Psoas muscle (tissue), 7 donors: ENCODE measurements at regions not wholly inside any gene's neighbourhood (a gene's known extent, or its start where the extent isn't known, plus 50 kb on each side); places are given as distances from the start of the nearest gene placed in this dataset.

Source experiments
- ATAC-seq, 4 donors: fragments of 200-7000 bp; cut with Tn5 transposase; one replicate each; pipeline ENCODE4 v1.9.1; 2020; ENCODE audit warnings: moderate library complexity in 3 of 4, mild to moderate bottlenecking in 2 of 4
- DNase-seq, 2 donors: peaks; one replicate each; pipeline ENCODE4 v3.0.0-alpha.2; 2020
- H3K27ac ChIP-seq: fragments of 200-600 bp; one replicate; pipeline ENCODE4 v1.8.0; 2022
- H3K27me3 ChIP-seq, 3 donors: fragments of 200-600 bp in 1 of 3; one replicate each; pipeline versions ENCODE4 v1.6.1 to v1.8.0; 2013 to 2022; ENCODE audit warnings: low read length in 2 of 3, mild to moderate bottlenecking in 2 of 3, moderate library complexity in 1 of 3; ENCODE audit not compliant: insufficient read depth in 3 of 3
- H3K36me3 ChIP-seq, 2 donors: fragments of 200-600 bp in 1 of 2; one replicate each; pipeline versions ENCODE4 v1.6.1 to v1.8.0; 2013 to 2022; ENCODE audit warnings: low read depth in 1 of 2, mild to moderate bottlenecking in 1 of 2, moderate library complexity in 1 of 2; ENCODE audit not compliant: insufficient read depth in 1 of 2
- H3K4me1 ChIP-seq: fragments of 200-600 bp; one replicate; pipeline ENCODE4 v1.8.0; 2022
- H3K4me3 ChIP-seq: fragments of 200-600 bp; one replicate; pipeline ENCODE4 v1.8.0; 2022; ENCODE audit warnings: mild to moderate bottlenecking
- H3K9me3 ChIP-seq: fragments of 200-600 bp; one replicate; pipeline ENCODE4 v1.8.0; 2022
- CTCF ChIP-seq: fragments of 200-600 bp; IDR thresholded peaks from one replicate; pipeline ENCODE4 v1.8.0; 2022; ENCODE audit warnings: antibody characterized with exemption
- WGBS, 3 donors: extraction: QIAGEN DNeasy Blood & Tissue Kit; methylation state at CpG; one replicate each; pipeline versions ENCODE4 v1.1.6 to v1.1.7; 2013; 5-methylcytosine and 5-hydroxymethylcytosine counted together
- intact Hi-C, 2 donors: fragments of 100-400 bp; cut with DNase I; formaldehyde crosslinking; loops; one replicate each; pipeline versions ENCODE4 v1.11.0 to v1.14.2; 2022
- donor health status: healthy with polysubstance abuse.
- donor health status: DM: no; HTN: no; CAD: no; lungs with moderate emphysema.
- donor health status: Bipolar disorder and iron deficiency.
- donor health status: healthy.
- donor health status: DM: yes; HTN: yes; CAD: no.
- donor health status: DM: no; HTN: no; CAD: no.
- donor health status: DM: yes; HTN: yes; CAD: no.

GRCh38 chr20:11017446-11017845 lies 343.6 kb upstream of the JAG1 start:
- 86 to 90% (median 86%) methylated on average over 4 of the region's 4 CpGs for WGBS, 3 donors
- Histone ChIP-seq H3K27ac (no peak overlapping the region), H3K36me3 (no peaks in the 10 kb centered on the region), H3K4me1 (no peaks in the 10 kb centered on the region), H3K9me3 (no peaks in the 10 kb centered on the region), H3K4me3 (no peak overlapping the region), H3K27me3 (no peaks in the 10 kb centered on the region)
- intact Hi-C loops: no loop called here
- DNase-seq (no peak), ATAC-seq (no peak)
- no peak for TF ChIP-seq CTCF

- H3K27me3 ChIP-seq: no peaks in the 10 kb centered on the region
- ATAC-seq: no peak
- TF ChIP-seq CTCF: no peak
- no peak for DNase-seq
- no peak overlapping the region for H3K27ac ChIP-seq
- no peaks in the 10 kb centered on the region for H3K36me3 ChIP-seq
- intact Hi-C loops: no loop called here
- H3K4me3 ChIP-seq: no peak overlapping the region
- no peaks in the 10 kb centered on the region for H3K4me1 ChIP-seq
- WGBS, 3 donors: 91 to 95% (median 94%) methylated on average over 6 of the region's 6 CpGs
- H3K9me3 ChIP-seq: no peaks in the 10 kb centered on the region
Observed at GRCh38 chr20:11018668-11019170, 344.9 kb upstream of the JAG1 start.

- Histone ChIP-seq H3K36me3 (no peaks in the 10 kb centered on the region), H3K27me3 (no peaks in the 10 kb centered on the region), H3K4me3 (no peak overlapping the region), H3K4me1 (no peaks in the 10 kb centered on the region), H3K27ac (no peak overlapping the region), H3K9me3 (no peaks in the 10 kb centered on the region)
- DNase-seq (no peak), ATAC-seq (no peak)
- WGBS, 3 donors: 85 to 99% (median 98%) methylated on average over 1 of the region's 1 CpG
- TF ChIP-seq CTCF: no peak
- intact Hi-C loops: no loop called here
Observed at GRCh38 chr20:11020712-11021111, 346.9 kb upstream of the JAG1 start.

- no peak for ATAC-seq
- no peak for TF ChIP-seq CTCF
- no peaks in the 10 kb centered on the region for H3K4me1 ChIP-seq
- H3K27ac ChIP-seq: no peak overlapping the region
- 57 to 65% (median 58%) methylated on average over 3 of the region's 3 CpGs for whole genome bisulfite sequencing, 3 donors
- no peaks in the 10 kb centered on the region for H3K9me3 ChIP-seq
- no peaks in the 10 kb centered on the region for H3K36me3 ChIP-seq
- DNase-seq: no peak
- intact Hi-C loops: no loop called here
- H3K4me3 ChIP-seq: no peak overlapping the region
- H3K27me3 ChIP-seq: no peaks in the 10 kb centered on the region
Observed at GRCh38 chr20:11027224-11027623, 353.4 kb upstream of the JAG1 start.

- ATAC-seq: no peak
Observed at GRCh38 chr20:11030351-11030750, 356.6 kb upstream of the JAG1 start.

More at GRCh38 chr20:11030351-11030750, 356.6 kb upstream of the JAG1 start:
- no peaks in the 10 kb centered on the region for H3K4me1 ChIP-seq
- no peak for TF ChIP-seq CTCF
- WGBS, 3 donors: 93 to 98% (median 95%) methylated on average over 2 of the region's 2 CpGs
- no peaks in the 10 kb centered on the region for H3K9me3 ChIP-seq
- no peak overlapping the region for H3K4me3 ChIP-seq
- intact Hi-C loops: no loop called here
- no peak for DNase-seq
- H3K27ac ChIP-seq: no peak overlapping the region
- no peaks in the 10 kb centered on the region for H3K36me3 ChIP-seq
- no peaks in the 10 kb centered on the region for H3K27me3 ChIP-seq
